ENCODE measurements at regions not wholly inside any gene's neighbourhood (a gene's known extent, or its start where the extent isn't known, plus 50 kb on each side); places are given as distances from the start of the nearest gene placed in this dataset.

DNA sequence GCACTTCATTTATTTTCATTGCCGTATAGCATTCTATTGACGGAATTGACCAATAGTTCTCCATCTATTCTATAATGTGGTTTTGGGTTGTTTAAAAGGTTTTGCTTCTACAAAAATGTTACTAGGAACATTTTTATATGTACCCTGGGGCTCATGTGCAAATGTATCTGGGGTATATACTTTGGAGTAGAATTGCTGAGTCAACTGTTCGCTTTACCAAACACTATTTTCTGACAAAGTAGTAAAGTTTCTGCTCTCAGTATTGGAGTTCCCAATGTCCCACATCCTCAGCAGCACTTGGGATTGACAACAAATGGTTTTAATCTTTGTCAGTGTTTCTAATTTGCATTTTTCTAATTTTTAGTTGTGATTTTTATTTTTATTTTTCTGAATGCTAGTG is 602.6 kb downstream of the MCTP2 start (continued):
- TF ChIP-seq, protein P1, sequence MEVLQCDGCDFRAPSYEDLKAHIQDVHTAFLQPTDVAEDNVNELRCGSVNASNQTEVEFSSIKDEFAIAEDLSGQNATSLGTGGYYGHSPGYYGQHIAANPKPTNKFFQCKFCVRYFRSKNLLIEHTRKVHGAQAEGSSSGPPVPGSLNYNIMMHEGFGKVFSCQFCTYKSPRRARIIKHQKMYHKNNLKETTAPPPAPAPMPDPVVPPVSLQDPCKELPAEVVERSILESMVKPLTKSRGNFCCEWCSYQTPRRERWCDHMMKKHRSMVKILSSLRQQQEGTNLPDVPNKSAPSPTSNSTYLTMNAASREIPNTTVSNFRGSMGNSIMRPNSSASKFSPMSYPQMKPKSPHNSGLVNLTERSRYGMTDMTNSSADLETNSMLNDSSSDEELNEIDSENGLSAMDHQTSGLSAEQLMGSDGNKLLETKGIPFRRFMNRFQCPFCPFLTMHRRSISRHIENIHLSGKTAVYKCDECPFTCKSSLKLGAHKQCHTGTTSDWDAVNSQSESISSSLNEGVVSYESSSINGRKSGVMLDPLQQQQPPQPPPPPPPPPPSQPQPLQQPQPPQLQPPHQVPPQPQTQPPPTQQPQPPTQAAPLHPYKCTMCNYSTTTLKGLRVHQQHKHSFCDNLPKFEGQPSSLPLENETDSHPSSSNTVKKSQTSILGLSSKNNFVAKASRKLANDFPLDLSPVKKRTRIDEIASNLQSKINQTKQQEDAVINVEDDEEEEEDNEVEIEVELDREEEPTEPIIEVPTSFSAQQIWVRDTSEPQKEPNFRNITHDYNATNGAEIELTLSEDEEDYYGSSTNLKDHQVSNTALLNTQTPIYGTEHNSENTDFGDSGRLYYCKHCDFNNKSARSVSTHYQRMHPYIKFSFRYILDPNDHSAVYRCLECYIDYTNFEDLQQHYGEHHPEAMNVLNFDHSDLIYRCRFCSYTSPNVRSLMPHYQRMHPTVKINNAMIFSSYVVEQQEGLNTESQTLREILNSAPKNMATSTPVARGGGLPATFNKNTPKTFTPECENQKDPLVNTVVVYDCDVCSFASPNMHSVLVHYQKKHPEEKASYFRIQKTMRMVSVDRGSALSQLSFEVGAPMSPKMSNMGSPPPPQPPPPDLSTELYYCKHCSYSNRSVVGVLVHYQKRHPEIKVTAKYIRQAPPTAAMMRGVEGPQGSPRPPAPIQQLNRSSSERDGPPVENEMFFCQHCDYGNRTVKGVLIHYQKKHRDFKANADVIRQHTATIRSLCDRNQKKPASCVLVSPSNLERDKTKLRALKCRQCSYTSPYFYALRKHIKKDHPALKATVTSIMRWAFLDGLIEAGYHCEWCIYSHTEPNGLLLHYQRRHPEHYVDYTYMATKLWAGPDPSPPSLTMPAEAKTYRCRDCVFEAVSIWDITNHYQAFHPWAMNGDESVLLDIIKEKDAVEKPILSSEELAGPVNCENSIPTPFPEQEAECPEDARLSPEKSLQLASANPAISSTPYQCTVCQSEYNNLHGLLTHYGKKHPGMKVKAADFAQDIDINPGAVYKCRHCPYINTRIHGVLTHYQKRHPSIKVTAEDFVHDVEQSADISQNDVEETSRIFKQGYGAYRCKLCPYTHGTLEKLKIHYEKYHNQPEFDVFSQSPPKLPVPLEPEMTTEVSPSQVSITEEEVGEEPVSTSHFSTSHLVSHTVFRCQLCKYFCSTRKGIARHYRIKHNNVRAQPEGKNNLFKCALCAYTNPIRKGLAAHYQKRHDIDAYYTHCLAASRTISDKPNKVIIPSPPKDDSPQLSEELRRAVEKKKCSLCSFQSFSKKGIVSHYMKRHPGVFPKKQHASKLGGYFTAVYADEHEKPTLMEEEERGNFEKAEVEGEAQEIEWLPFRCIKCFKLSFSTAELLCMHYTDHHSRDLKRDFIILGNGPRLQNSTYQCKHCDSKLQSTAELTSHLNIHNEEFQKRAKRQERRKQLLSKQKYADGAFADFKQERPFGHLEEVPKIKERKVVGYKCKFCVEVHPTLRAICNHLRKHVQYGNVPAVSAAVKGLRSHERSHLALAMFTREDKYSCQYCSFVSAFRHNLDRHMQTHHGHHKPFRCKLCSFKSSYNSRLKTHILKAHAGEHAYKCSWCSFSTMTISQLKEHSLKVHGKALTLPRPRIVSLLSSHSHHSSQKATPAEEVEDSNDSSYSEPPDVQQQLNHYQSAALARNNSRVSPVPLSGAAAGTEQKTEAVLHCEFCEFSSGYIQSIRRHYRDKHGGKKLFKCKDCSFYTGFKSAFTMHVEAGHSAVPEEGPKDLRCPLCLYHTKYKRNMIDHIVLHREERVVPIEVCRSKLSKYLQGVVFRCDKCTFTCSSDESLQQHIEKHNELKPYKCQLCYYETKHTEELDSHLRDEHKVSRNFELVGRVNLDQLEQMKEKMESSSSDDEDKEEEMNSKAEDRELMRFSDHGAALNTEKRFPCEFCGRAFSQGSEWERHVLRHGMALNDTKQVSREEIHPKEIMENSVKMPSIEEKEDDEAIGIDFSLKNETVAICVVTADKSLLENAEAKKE (CRISPR knock-in tag; IDR thresholded peaks at IDR 0.05): no peak
- TF ChIP-seq POLR2AphosphoS5 (IDR thresholded peaks at IDR 0.05; ENCODE audit: low read depth) (no peak), CREB1 (CRISPR knock-in tag; IDR thresholded peaks at IDR 0.05; ENCODE audit: low read depth) (no peak), STAT1 (IDR thresholded peaks at IDR 0.05; ENCODE audit: unreplicated experiment) (no peak), ZNF331 (CRISPR knock-in tag; IDR thresholded peaks at IDR 0.05; ENCODE audit: low read depth) (no peak)
- TF ChIP-seq, protein P2, sequence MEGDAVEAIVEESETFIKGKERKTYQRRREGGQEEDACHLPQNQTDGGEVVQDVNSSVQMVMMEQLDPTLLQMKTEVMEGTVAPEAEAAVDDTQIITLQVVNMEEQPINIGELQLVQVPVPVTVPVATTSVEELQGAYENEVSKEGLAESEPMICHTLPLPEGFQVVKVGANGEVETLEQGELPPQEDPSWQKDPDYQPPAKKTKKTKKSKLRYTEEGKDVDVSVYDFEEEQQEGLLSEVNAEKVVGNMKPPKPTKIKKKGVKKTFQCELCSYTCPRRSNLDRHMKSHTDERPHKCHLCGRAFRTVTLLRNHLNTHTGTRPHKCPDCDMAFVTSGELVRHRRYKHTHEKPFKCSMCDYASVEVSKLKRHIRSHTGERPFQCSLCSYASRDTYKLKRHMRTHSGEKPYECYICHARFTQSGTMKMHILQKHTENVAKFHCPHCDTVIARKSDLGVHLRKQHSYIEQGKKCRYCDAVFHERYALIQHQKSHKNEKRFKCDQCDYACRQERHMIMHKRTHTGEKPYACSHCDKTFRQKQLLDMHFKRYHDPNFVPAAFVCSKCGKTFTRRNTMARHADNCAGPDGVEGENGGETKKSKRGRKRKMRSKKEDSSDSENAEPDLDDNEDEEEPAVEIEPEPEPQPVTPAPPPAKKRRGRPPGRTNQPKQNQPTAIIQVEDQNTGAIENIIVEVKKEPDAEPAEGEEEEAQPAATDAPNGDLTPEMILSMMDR (conservative IDR thresholded peaks at IDR 0.05; ENCODE audit: low read depth in 2 of 2): no peak

DNA sequence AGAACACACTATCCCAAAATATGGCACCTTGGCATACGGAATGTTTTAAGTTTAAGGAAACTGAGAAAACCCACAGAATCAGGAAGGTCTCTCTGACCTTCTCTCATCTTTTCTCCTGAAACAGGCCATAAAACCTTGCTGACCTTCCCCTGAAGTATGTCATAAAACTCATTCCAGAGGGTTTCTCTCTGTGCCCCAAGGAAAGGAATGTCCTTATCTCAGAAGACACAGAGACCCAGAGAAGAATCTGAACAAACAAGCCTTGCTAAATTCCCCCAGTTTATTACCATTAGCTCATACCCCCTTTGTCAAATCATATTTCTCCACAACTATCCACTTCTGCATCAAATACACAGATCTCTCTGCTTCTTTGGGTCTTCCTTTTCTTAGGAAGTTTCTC is 603.1 kb downstream of the MCTP2 start:
- Mint-ChIP-seq H3K27me3 (ENCODE audit: insufficient read depth, low read depth, poor library complexity) (peaks cover 2% of the 10 kb centered on the region), H3K27ac (no peak overlapping the region), H3K36me3 (ENCODE audit: low read depth) (peaks cover 6% of the 10 kb centered on the region; the same call in 2 of the 3 replicates), H3K9me3 (peaks cover 14% of the 10 kb centered on the region), H3K4me3 (no peak overlapping the region), H3K4me1 (no peaks in the 10 kb centered on the region)
- Histone ChIP-seq H3K79me2 (replicated peaks; ENCODE audit: insufficient read depth) (no peaks in the 10 kb centered on the region), H3K36me3 (ENCODE audit: insufficient read depth) (no peaks in the 10 kb centered on the region; the same call in 1 of the 2 replicates), H3K4me2 (no peak overlapping the region), H3K9me2 (ENCODE audit: insufficient read depth) (no peaks in the 10 kb centered on the region), H3K4me1 (ENCODE audit: insufficient read depth) (no peaks in the 10 kb centered on the region), H2AFZ (no peak overlapping the region), H3K27ac (ENCODE audit: low read depth) (no peak overlapping the region), H3K4me3 (no peak overlapping the region), H3K27me3 (ENCODE audit: insufficient read depth) (no peaks in the 10 kb centered on the region), H4K20me1 (replicated peaks; ENCODE audit: insufficient read depth) (no peaks in the 10 kb centered on the region), H3F3A (replicated peaks; ENCODE audit: low read depth) (no peaks in the 10 kb centered on the region)
- ATAC-seq: no peak
- TF ChIP-seq ZNF114 (CRISPR knock-in tag; IDR thresholded peaks at IDR 0.05) (no peak), NANOG (IDR thresholded peaks at IDR 0.05; ENCODE audit: borderline replicate concordance) (no peak)
- no peak for DNase-seq (ENCODE audit: low spot score)
